ENCODE measurements at regions not wholly inside any gene's neighbourhood (a gene's known extent, or its start where the extent isn't known, plus 50 kb on each side); places are given as distances from the start of the nearest gene placed in this dataset.

- DNase-seq (ENCODE audit: low spot score in 2 of 2) = no peak
- Histone ChIP-seq H3K27me3 (no peaks in the 10 kb centered on the region), H3K27ac (no peak overlapping the region), H3K4me1 (no peaks in the 10 kb centered on the region), H3K9me3 (no peaks in the 10 kb centered on the region), H3K4me3 (no peak overlapping the region), H3K36me3 (no peaks in the 10 kb centered on the region)
- TF ChIP-seq POLR2A (IDR thresholded peaks at IDR 0.05) (no peak), POLR2AphosphoS5 (IDR thresholded peaks at IDR 0.05) (no peak), CTCF (IDR thresholded peaks at IDR 0.05) (no peak)
- intact Hi-C loops (cut with DNase I; ENCODE audit: low total_unique reads) = no loop called here
Observed at GRCh38 chr21:24200052-24200451, 1407.2 kb downstream of the MRPL39 start.

GRCh38 chr21:24197923-24198322, 1409.4 kb downstream of the MRPL39 start:
- H3K27ac ChIP-seq = no peak overlapping the region
- TF ChIP-seq POLR2AphosphoS5 (IDR thresholded peaks at IDR 0.05) (no peak), CTCF (IDR thresholded peaks at IDR 0.05) (no peak), POLR2A (IDR thresholded peaks at IDR 0.05) (no peak)
- no peak overlapping the region for H3K4me3 ChIP-seq
- no peaks in the 10 kb centered on the region for H3K36me3 ChIP-seq
- no peaks in the 10 kb centered on the region for H3K9me3 ChIP-seq
- no peaks in the 10 kb centered on the region for H3K4me1 ChIP-seq
- H3K27me3 ChIP-seq = no peaks in the 10 kb centered on the region
- no peak for DNase-seq (ENCODE audit: low spot score in 2 of 2)
- intact Hi-C loops (cut with DNase I; ENCODE audit: low total_unique reads) = no loop called here

- no peak for TF ChIP-seq CTCF (IDR thresholded peaks at IDR 0.05)
- TF ChIP-seq POLR2A (IDR thresholded peaks at IDR 0.05) = no peak
- TF ChIP-seq POLR2AphosphoS5 (IDR thresholded peaks at IDR 0.05) = no peak
- Histone ChIP-seq H3K36me3 (no peaks in the 10 kb centered on the region), H3K4me3 (no peak overlapping the region), H3K9me3 (no peaks in the 10 kb centered on the region), H3K27ac (no peak overlapping the region), H3K27me3 (no peaks in the 10 kb centered on the region), H3K4me1 (no peaks in the 10 kb centered on the region)
- intact Hi-C loops (cut with DNase I; ENCODE audit: low total_unique reads) = no loop called here
- DNase-seq (ENCODE audit: low spot score in 2 of 2) = no peak
Observed at GRCh38 chr21:24197132-24197643, 1410.1 kb downstream of the MRPL39 start.

- intact Hi-C loops (cut with DNase I; ENCODE audit: low total_unique reads) = no loop called here
- no peaks in the 10 kb centered on the region for H3K36me3 ChIP-seq
- DNase-seq (ENCODE audit: low spot score in 2 of 2) = no peak
- TF ChIP-seq POLR2A (IDR thresholded peaks at IDR 0.05) (no peak), POLR2AphosphoS5 (IDR thresholded peaks at IDR 0.05) (no peak), CTCF (IDR thresholded peaks at IDR 0.05) (no peak)
- no peak overlapping the region for H3K4me3 ChIP-seq
- no peaks in the 10 kb centered on the region for H3K27me3 ChIP-seq
- no peak overlapping the region for H3K27ac ChIP-seq
- H3K4me1 ChIP-seq = no peaks in the 10 kb centered on the region
- no peaks in the 10 kb centered on the region for H3K9me3 ChIP-seq
Observed at GRCh38 chr21:24188506-24188905, 1418.8 kb downstream of the MRPL39 start.

- H3K9me3 ChIP-seq = no peaks in the 10 kb centered on the region
- H3K27me3 ChIP-seq = no peaks in the 10 kb centered on the region
- H3K27ac ChIP-seq = no peak overlapping the region
- TF ChIP-seq POLR2AphosphoS5 (IDR thresholded peaks at IDR 0.05) (no peak), CTCF (IDR thresholded peaks at IDR 0.05) (no peak), POLR2A (IDR thresholded peaks at IDR 0.05) (no peak)
- H3K4me3 ChIP-seq = no peak overlapping the region
- no peak for DNase-seq (ENCODE audit: low spot score in 2 of 2)
- no peaks in the 10 kb centered on the region for H3K4me1 ChIP-seq
- intact Hi-C loops (cut with DNase I; ENCODE audit: low total_unique reads) = no loop called here
- no peaks in the 10 kb centered on the region for H3K36me3 ChIP-seq
Observed at GRCh38 chr21:24183077-24183476, 1424.2 kb downstream of the MRPL39 start.
